SW 1271 (cell line): ENCODE measurements at regions not wholly inside any gene's neighbourhood (a gene's known extent, or its start where the extent isn't known, plus 50 kb on each side); places are given as distances from the start of the nearest gene placed in this dataset.

ENCODE experiments used
- DNase-seq, 2 experiments: peaks; one replicate each; lab custom pipeline; 2025; lab: John Stamatoyannopoulos, UW

DNA sequence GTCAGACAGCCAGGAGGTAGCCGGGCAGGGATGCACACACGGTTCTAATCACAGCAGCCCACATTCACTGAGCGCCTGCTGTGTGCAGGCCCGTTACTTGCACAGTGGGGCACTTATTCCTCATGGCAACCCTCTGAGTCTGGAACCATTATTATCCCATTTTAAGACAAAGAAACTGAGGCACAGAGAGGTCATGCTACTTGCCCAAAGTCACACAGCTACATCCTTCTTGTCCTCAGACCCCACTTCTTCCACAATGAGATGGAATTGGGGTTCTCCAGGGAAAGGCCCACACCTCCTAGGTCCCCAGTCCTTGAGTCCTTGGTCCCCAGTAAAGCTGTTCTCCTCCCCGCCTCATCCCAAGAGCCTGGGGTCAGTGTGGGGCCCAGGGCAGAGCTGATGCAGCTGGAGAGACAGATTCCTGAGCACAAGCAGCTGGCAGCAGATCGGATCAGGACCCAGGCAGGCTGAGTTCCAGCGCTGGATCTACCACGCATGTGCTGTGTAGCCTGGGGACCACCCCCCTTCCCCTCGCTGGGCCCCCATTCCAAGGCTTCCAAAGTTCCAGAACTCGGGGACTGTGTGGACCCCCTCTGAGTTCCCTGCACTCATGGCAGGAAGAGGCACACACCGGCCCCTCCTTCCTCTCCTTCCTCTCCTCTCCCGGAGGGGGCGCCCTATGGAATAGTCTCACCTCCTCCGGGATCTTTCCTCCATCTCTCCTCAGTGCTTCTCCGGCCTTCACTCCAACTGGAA is 393.4 kb downstream of the MATN1 start:
- no peak for DNase-seq

DNA sequence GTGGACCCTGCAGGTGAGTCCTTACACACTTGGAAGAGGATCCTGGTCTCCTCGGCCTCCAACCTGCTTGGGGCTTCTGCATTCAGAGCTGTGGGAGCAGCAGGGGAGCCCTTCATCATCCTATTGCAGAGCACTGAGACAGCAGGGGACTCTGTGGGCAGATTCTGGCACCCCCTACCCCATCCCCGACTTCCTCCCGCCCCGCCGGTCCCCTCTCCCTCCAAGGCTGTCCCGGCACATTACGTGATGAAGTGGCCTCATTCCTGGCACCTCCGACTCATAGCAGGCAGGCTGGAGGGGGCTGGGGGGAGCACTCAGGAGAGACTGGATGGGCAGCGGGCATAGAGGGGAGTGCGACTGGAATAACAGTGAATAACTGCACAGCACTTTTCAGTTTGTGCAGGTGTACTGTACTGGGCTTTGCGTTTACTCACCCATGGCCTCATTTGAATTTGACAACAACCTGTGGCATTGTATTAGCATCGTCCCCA is 394.1 kb downstream of the MATN1 start:
- no peak for DNase-seq

DNA sequence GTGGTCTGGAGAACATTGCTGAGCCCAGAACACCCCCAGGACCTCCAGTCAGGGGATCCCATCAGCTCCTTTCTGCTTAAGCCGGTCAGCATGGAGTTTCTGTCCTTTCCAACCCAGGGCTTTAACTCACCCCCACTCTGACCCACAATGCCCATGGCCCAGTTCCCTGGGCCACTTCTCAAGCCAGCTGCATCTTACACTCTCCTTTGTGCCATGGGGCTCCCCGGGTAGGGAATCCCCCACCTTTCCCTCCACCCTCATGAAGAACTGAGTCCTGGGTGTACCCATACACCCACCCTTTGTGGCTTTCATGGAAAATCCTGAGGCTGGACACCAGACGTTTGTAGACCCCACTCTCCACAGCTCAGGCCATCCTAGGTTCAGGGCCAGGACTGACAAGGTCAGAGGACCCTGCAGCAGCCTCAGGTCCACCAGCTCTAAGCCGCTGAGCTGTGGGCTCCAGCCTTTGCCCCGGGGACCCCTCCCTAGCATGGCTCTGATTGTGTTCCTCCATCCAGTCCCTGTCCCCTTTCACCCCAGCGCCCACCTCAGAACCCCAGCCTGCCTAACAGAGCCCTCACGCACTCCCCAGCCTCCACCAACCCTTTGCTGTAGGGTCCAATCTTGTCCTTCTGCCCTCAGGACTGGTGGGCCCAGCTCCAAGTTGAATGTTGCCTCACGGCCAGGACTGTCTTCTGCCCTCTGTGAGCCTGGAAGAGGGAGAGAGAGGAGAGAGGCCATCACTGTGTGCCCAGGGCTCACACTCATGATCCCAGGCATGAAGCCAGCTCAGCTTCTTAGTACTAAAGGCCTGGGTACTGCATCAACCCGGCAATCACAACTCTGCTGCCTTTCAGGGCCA is 394.8 kb downstream of the MATN1 start:
- DNase-seq = no peak

GRCh38 chr1:30328100-30328370 is 395.4 kb downstream of the MATN1 start:
- no peak for DNase-seq

DNA sequence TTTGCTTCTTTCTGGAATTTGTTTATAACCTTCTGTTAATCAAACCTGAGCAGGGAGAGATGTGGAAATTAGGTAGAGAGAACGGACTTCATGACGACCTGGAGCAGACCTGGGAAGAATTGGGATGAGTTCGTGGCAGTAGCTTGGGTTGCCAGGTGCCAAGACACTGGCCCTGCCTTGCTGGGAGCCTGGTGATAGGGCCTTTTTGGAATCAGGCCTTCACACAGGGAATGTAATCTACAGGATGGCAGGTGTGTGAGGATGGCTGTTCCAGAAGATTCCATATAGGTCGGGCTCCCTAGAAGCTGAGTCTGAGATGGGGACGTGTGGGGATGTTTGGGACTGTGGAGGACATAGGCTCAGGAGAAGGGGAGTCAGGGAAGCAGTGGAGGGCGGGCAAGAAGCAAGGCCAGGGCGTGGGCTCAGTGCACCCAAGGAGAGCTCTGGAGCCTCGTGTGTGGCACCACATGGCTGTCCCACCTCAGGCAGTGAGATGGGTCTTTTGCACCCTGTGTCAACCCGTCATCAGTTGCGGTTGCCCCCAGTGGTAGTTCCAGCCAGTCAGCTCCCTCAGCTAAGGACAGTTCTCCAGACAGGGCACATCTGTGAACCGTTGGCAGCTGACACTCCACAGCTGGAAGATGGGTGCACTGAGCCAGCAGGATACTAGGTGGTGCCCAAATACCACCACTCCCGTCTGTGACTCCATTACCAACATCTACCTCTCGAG is 395.9 kb downstream of the MATN1 start:
- no peak for DNase-seq

DNA sequence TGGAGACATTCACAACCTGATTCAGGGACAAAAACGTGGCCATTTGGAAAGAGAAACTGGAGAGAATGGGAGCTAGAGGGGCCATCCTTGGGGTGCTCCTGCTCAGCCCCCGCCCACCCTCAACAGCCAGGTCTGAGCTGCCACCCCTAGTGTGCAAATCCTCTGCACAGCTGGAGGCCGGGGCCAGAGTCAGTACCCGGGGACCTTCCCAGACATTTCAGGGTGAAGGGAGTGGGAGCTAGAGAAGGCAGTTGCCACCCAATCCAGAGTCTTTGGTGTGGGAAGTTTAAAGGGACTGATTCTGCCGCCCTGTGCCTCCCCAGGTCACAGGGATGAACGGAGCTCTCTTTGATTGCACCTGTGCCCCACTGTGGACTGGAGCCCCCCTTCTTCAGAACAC is 397.4 kb downstream of the MATN1 start:
- DNase-seq = no peak

DNA sequence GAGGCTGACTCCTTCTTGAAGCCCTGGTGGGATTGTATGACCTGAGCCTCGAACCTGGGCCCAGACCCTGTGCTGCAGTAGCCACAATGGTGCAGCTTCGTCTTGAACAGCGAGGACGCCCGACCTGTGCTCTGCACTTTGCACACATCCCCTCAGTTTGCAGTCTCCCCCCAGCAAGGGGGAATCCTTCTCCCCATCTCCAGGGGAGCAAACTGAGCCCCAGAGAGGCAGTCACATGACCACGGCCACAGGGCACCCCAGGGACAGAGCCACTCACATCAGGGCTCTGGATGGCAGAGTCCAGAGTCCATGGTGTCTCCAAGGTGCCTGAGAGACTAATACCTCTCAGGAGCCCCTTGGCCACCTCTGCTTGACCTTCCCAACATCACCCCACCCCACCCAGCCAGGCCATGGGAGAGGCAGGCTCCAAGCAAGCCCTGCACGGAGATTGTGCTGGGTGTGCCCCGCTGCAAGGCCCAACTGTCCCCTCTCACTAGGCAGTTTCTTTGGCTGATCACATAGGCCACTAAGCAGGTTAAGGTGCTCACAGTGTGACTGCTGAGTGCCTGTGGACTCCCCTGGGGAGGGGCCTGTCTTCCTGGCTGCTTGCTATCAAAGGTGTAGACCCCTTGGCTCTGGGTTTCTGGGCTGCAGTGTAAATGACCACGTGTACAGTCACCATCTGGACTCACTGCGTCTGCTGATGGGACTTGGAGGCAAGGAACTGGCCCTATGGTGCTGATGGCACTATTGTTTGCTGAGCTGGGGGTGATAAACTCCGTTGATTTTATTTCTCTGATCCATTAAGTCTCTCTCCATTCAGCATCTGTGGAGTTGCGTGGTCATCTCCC is 398.1 kb downstream of the MATN1 start:
- no peak for DNase-seq

DNA sequence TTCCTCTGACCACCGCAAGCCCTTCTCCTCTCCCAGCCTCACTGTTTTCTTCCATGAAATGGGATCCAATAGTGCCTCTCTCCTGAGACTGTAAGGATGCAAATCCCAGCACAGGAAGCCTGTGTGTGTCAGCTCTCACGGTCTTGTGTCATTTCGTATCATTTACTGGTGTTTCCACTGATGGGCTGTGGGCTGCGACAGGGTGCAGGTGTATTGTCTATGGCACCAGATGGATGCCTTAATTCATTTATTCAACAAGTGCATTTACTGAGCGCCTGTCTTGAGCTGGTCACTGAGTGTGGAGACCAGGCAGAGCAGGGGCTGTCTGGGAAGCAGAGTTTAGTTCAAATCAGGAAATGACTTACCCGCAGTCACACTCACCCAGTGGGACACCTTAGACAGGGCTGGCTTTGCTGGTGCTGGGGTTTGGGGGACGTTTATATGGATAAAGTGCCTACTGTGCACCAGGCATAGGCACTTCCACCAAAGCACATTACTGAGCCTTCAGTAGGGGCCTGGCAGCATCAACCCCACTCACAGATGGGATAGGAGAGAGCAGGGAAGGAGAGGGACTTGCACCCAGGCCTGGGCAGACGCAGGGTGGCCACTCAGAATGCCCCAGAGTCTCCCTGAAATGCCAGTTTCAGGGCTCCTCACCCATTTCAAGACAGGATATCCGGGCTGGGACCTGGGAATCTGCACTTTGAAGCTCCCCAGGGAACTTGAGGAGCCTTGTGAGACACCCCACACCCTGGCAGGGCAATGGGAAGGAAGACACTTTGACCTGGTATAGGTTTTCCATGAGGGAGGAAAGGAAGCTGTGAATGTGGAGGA is 398.9 kb downstream of the MATN1 start:
- no peak for DNase-seq

GRCh38 chr1:30323841-30324240 is 399.5 kb downstream of the MATN1 start:
- no peak for DNase-seq

- no peak for DNase-seq
These were observed 400.0 kb downstream of the MATN1 start for GRCh38 chr1:30323352-30323751.

DNA sequence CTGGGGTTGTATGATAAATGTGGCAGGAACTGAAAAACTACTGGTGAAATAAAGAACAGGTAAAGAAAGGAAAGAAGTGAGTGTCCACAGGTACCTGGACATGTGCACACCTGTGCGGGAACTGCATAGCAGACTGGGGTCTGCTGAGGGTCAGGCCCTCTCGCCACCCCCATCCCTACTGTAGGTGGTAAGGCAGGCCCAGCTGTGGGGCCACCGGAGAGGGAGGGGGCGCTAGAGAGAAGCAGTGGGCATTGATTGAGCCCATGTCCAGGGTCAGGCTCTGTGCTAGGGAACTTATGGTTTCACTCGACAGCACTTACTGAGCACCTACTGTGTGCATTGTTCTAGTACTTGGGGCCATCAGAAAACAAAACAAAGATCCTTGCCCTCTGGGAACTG is 400.5 kb downstream of the MATN1 start:
- no peak for DNase-seq

DNA sequence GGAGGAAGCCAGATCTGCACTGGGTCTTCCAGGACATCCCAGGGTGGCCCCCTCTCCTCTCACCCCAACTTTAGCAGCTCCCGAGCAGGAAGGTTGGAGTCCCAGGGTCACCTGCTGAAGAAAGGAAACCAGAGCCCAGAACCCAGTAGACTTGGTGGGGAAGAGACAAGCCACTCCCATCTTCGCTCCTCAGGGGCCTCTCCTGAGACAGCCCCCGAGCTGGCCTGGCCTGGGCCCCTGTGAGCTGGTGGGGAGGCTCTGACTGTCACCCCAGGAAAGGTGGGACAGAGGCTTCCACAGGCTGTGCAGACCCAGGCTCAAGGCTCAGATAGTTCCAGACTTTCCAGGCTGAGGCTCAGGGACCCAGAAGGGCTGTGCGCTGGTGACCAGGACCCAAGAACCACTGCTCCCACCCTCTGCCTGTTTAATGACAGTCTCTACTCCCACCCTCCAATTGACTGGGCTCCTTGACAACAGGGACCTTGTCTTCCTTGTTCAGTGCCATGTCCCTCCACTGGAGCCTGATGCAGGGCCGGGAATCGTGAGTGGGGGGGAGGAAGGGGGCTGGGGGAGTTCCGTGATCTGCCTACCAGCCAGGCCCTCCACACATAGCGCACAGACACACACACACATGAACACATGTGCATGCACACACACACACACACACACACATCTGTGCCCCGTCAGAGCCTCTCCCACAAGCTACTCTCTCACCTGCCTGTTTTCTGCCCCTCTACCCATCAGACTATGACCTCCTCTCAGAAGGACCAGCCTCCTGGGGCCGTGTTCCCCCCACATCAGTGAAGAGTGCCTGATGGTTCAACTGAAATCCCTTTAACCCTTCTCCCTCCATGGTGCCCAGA is 401.2 kb downstream of the MATN1 start:
- DNase-seq = no peak

DNA sequence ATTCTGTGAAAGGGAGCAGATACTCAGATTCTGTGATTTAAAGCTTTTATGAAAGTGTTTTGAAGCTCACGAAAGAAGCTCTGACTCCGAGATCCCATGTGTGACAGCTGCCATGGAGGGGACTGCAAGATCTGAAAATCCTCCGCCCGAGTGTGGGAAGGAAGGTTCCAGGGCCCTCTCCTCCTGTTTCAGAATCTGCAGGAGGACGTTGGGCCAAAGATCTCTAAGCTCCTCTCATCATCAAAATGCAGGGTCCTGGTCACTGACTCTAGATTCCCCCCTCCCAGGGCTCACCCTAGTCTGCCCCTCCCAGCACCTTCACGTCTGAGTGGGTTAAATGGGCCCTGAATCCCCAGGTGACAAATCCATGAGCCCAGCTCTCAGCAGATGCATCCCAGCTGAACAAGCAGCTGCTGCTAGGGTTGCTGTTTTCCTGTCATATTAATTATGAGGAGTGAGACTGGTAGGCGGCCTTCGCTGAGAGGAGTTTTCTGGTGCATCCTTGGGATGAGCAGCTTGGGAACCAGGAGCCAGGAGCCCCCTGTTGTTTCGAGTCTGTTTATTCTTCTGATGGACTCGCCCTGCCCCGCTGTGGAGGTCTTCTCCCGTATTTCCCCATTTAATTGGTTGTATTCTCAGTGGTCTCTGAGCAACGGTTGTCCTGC is 402.0 kb downstream of the MATN1 start:
- DNase-seq = no peak

- DNase-seq = no peak
These were observed 402.8 kb downstream of the MATN1 start for GRCh38 chr1:30320581-30320890.

DNA sequence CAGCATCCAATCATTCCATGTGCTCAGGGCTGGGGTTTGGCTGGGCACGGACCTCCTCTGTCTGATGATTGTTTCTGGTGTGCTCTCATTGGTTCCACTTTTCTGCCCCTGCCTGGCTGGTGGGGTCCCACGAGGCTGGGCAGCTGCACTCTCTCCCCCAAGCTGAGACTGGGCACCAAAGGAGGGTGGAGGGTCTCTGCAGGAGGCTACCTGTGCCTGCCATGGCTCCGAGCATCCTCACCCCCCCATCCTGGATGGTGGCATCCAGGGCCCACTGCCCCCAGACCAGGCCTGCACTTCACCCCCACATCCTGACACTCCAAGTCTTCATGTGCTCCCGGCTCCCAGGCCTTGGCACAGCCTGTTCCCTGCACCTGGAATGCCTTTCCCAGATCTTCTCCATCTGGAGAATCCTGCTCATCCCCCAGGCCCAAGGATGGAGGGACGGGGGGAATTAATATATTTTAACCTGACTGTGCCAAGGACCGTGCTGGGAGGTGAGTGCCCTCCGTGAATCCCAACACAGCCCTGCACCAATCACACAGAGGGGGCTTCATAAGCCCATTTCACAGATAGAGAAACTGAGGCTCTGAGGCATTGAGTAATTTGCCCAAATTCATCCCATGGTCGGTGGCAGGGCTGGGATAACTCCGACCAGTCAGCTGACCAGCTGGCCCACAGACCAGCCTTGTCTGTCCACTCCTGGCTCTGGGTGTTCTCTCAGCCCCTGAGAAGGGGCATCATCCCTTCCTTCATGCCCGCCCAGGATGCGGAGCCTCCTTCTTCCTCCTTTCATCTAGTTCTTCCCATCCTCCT is 403.4 kb downstream of the MATN1 start:
- DNase-seq = no peak

- DNase-seq = no peak
These were observed 404.3 kb downstream of the MATN1 start for GRCh38 chr1:30318864-30319718.

DNA sequence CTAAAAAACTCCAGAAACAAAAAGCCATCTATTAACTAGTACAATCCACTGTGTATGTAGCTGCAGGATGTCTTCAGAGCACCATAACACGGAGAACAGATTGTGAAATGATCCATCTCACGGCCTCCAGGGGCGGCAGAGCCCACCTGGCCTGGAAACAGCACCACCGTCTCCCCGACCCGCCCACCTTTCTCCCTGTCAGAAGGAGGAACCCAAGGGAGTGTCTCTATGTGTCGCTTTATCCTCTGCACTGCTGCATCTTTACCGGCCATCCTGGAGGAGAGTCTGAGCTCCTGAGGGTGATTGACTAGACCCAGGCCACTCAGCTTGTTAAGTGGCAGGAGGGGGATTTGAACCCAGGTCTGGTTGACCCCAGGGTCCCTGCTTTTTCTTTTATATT is 405.0 kb downstream of the MATN1 start:
- DNase-seq = no peak

GRCh38 chr1:30317921-30318320 is 405.5 kb downstream of the MATN1 start:
- no peak for DNase-seq
